Osteocyte (in vitro differentiated cells): ENCODE measurements at regions not wholly inside any gene's neighbourhood (a gene's known extent, or its start where the extent isn't known, plus 50 kb on each side); places are given as distances from the start of the nearest gene placed in this dataset.

Experiments used
- DNase-seq: peaks from one replicate; pipeline ENCODE4 v3.0.0; 2021; ENCODE audit warnings: mixed read lengths; ENCODE audit not compliant: unreplicated experiment; ENCODE audit errors: extremely low spot score
- H3K27ac Mint-ChIP-seq: one replicate; pipeline ENCODE4 v1.8.0; 2021; ENCODE audit warnings: mild to moderate bottlenecking, mixed read lengths; ENCODE audit not compliant: unreplicated experiment
- H3K27me3 Mint-ChIP-seq: one replicate; pipeline ENCODE4 v1.8.0; 2021; ENCODE audit warnings: mixed read lengths; ENCODE audit not compliant: unreplicated experiment
- H3K36me3 Mint-ChIP-seq: one replicate; pipeline ENCODE4 v1.8.0; 2021; ENCODE audit warnings: mixed read lengths; ENCODE audit not compliant: unreplicated experiment
- H3K4me1 Mint-ChIP-seq: one replicate; pipeline ENCODE4 v1.8.0; 2021; ENCODE audit warnings: mixed read lengths; ENCODE audit not compliant: unreplicated experiment
- H3K4me3 Mint-ChIP-seq: one replicate; pipeline ENCODE4 v1.8.0; 2021; ENCODE audit warnings: mild to moderate bottlenecking, moderate library complexity, mixed read lengths; ENCODE audit not compliant: unreplicated experiment
- H3K9me3 Mint-ChIP-seq: one replicate; pipeline ENCODE4 v1.8.0; 2021; ENCODE audit warnings: mixed read lengths; ENCODE audit not compliant: unreplicated experiment
- CTCF ChIP-seq: fragments of 200-600 bp; sonication (generic); IDR thresholded peaks from 2 replicates; pipeline ENCODE4 v1.5.0; 2021; ENCODE audit warnings: antibody characterized with exemption, mild to moderate bottlenecking, moderate library complexity

- no peaks in the 10 kb centered on the region for H3K9me3 Mint-ChIP-seq
- peaks cover 62% of the 10 kb centered on the region for H3K4me1 Mint-ChIP-seq
- H3K27me3 Mint-ChIP-seq, result no peaks in the 10 kb centered on the region
- TF ChIP-seq CTCF, result no peak
- no peak overlapping the region for H3K4me3 Mint-ChIP-seq
- no peaks in the 10 kb centered on the region for H3K36me3 Mint-ChIP-seq
- no peak overlapping the region for H3K27ac Mint-ChIP-seq
- no peak for DNase-seq
These were observed 73.6 kb downstream of the SIPA1L2 start for GRCh38 chr1:232556351-232556750.

GRCh38 chr1:232555494-232556210 is 74.3 kb downstream of the SIPA1L2 start:
- Mint-ChIP-seq H3K4me3 (no peak overlapping the region), H3K36me3 (no peaks in the 10 kb centered on the region), H3K27ac (no peak overlapping the region), H3K4me1 (peaks cover 69% of the 10 kb centered on the region), H3K27me3 (no peaks in the 10 kb centered on the region), H3K9me3 (no peaks in the 10 kb centered on the region)
- no peak for TF ChIP-seq CTCF
- no peak for DNase-seq

- H3K27me3 Mint-ChIP-seq, result no peaks in the 10 kb centered on the region
- no peaks in the 10 kb centered on the region for H3K9me3 Mint-ChIP-seq
- TF ChIP-seq CTCF, result no peak
- no peaks in the 10 kb centered on the region for H3K36me3 Mint-ChIP-seq
- no peak for DNase-seq
- H3K27ac Mint-ChIP-seq, result peak overlapping the region; percentile 60
- peaks cover 66% of the 10 kb centered on the region for H3K4me1 Mint-ChIP-seq
- no peak overlapping the region for H3K4me3 Mint-ChIP-seq
These were observed 75.5 kb downstream of the SIPA1L2 start for GRCh38 chr1:232554409-232554808.

GRCh38 chr1:232553809-232554208 is 76.1 kb downstream of the SIPA1L2 start:
- Mint-ChIP-seq H3K36me3 (no peaks in the 10 kb centered on the region), H3K4me1 (peaks cover 60% of the 10 kb centered on the region), H3K9me3 (no peaks in the 10 kb centered on the region), H3K27ac (peak overlapping the region; percentile 60), H3K27me3 (no peaks in the 10 kb centered on the region), H3K4me3 (no peak overlapping the region)
- DNase-seq, result no peak
- TF ChIP-seq CTCF, result no peak

GRCh38 chr1:232553050-232553754 is 76.7 kb downstream of the SIPA1L2 start:
- DNase-seq, result no peak
- Mint-ChIP-seq H3K4me1 (peaks cover 57% of the 10 kb centered on the region), H3K4me3 (no peak overlapping the region), H3K27ac (peak overlapping the region; percentile 60), H3K9me3 (no peaks in the 10 kb centered on the region), H3K27me3 (no peaks in the 10 kb centered on the region), H3K36me3 (no peaks in the 10 kb centered on the region)
- TF ChIP-seq CTCF, result no peak
